GM19035 (cell line): ENCODE measurements at regions not wholly inside any gene's neighbourhood (a gene's known extent, or its start where the extent isn't known, plus 50 kb on each side); places are given as distances from the start of the nearest gene placed in this dataset.
A peak's percentile ranks its signal among the peaks of the same experiment; 100 is the strongest.
"Not testable (repeated sequence)": the region's sequence is repeated elsewhere in the genome, so short reads cannot be mapped to it uniquely, and the experiment has no call there.

ENCODE experiments used
- ATAC-seq: cut with Tn5 transposase; IDR thresholded peaks from one replicate; pipeline ENCODE4 v1.9.1; 2021; ENCODE audit not compliant: unreplicated experiment

DNA sequence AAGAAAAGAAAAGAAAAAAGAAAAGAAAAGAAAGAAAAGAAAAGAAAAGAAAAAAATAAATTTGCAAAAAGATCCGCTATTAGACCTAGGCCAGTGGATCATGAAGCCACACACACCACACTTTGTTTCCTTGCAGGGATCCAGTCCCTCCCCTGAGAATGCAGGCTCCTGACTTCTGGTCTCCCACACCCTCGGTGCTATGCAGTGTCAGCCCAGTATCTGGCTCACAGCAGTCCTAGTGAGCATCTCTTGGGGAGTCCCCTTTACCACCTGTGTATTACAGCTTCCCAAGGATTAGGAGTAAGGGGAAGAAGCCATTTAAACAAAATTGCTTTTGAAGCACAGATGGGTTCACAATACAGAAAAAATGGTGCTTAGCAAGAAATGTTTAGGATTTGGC is 174.1 kb upstream of the IRF2BP2 start:
- ATAC-seq: not testable (repeated sequence)

DNA sequence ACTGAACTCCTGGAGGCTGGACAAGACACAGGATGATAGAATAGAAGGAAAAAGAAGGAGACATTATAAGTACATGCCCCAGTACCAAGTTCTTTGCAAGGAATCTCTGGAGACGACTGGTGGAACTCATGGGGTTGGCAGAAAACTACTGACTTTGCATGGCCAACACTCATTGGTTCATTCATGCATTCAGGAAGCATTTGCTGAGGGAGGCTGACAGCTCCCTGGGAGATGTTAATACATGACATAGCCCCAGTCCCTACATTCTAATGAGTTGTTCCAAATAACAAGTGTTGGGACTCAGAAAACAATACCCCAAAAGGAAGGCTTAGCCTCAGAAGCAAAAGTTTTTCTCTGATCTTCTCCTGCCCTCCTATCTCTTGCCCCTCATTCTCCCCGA is 172.8 kb upstream of the IRF2BP2 start:
- ATAC-seq: no peak

DNA sequence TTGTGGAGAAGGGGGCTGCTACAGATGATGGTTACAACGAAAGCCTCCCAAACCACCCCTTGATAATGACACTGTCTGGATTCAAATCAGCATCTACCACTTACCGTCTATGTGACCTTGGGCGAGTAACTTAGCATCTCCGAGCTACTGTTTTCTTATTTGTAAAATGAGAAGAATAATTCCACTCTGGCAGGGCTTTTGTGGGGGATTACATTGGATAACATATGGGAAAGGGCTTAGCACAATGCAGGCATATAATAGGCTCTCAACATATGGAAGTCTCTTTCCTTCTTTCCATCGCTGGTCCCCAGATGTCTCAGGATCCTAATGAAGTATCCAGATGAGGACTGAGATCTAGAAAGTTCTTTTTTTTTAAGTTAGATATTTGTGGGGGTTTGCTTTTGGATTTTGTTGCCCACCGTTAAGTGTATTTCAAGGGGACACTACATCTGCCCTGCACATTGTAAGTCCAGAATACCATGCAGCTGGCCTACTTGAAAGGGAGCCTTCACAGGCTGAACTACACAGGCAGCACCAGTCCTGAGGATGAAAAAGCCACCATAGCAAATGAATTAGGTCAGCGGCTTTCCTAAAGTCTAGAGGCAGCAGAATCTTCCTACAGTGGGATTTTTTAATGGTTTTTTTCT is 172.2 kb upstream of the IRF2BP2 start:
- ATAC-seq: no peak

DNA sequence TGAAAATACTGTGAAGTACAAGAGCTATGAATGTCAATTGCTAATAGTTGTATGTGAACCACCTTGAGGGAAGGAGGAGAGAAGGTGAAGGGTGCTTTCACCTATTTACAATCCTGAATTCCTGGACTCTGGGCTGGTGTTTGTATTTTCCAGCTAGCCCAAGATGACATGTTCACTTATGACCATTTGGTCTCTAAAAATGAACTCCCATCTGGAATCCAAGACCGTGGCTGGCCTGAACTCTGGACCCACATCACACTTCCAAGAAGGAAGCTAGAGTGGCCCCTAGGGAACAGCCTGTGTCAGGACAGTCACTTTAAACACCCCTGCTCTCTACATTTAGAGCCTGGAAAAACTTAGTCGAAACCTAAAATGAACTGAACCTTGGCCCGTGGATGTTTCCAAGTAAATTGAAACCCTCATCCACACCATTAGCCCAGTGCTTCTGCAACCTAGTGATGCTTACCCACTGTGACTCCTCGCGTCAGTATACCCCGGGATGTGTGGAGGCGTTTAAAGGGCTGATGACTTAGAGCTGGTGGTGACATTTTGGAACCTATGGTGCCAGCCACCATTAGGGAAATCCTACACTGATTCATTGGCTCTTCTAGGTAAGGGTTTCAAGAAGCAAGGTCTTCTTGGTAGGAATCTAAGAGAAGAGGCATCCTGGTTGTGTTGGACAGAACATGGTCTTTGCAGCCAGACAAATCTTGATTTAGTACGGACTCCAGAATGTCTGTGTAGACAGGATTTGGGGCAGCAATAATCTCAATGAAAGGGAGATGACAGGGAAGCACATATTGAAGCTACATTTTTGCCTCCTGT is 171.5 kb upstream of the IRF2BP2 start:
- no peak for ATAC-seq

DNA sequence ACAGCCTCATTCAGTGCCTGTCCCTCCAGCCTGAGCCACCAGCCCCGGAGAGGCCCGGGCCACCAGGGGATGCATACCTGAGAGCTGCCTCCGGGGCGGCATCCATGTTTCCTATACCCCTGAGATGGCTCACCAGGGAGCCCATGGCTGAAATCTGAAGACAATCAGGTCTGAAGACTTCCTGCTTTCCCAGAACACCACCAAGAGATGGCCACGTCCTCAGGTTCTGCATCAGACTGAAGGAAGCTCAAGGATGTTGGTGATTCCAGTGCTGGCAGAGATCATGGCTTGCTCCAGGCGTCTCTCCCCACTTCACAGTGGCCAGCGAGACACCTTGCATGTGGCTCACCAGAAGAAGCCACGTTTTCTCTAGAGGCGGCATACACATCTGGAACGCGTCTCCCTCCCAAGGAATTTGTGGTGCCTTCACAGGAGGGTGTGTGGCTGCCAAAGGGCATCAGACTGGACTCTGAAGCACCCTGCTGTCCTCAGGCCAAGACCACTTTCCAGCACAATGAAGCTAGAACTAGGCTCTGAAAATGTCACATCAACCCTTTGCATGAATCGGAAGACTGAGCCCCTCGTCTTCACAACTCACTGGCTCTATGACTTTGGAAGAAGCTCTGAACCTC is 170.7 kb upstream of the IRF2BP2 start:
- ATAC-seq: no peak

DNA sequence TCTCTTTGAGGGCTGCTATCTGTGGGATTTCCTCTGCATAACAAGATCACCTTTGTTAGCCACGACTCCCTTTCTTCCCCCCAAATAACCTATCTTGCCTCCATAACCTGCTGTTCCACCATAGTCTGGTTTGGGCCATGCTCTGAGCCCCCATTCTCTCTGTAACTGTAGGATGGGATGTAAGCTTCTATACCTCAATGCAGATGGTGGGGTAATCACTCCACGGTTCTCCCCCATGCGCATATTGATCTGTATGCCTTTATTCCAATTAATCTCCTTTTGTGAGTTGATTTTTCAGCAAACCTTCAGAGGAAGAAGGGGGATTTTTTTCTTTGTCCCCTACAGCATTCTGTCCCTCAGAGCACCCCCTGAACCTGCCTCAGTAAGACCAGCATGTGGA is 170.1 kb upstream of the IRF2BP2 start:
- no peak for ATAC-seq

DNA sequence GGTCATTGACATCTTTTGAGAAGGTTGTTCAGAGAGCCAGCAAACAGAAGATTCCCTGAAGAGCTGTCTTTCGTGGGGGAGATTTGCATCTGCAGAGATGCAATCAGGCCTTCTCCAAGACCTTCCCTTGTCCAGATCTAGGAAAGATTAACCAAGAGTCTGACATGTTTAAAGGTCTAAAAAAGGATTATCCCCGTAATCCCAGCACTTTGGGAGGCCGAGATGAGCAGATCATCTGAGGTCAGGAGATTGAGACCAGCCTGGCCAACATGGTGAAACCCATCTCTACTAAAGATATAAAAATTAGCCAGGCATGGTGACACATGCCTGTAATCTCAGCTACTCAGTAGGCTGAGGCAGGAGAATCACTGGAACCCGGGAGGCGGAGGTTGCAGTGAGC is 169.6 kb upstream of the IRF2BP2 start:
- not testable (repeated sequence) for ATAC-seq

DNA sequence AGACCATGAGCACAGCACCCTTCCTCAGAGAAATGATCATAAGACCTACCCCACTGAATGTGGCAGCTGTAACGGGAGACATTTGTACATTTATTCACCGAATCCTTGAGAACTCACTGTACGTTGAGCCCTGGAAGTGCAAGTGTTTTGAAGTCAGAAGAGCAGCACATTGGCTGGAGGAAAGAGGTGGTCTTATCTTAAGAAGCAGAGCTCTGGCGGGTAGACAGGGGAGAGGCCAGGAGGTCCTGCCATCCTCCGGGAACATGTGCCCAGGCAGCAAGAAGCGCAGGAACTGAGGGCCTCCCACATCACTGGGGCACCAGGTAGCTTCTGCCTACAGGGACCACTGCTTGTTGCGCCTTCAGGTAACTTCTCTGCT is 169.2 kb upstream of the IRF2BP2 start:
- ATAC-seq: no peak

DNA sequence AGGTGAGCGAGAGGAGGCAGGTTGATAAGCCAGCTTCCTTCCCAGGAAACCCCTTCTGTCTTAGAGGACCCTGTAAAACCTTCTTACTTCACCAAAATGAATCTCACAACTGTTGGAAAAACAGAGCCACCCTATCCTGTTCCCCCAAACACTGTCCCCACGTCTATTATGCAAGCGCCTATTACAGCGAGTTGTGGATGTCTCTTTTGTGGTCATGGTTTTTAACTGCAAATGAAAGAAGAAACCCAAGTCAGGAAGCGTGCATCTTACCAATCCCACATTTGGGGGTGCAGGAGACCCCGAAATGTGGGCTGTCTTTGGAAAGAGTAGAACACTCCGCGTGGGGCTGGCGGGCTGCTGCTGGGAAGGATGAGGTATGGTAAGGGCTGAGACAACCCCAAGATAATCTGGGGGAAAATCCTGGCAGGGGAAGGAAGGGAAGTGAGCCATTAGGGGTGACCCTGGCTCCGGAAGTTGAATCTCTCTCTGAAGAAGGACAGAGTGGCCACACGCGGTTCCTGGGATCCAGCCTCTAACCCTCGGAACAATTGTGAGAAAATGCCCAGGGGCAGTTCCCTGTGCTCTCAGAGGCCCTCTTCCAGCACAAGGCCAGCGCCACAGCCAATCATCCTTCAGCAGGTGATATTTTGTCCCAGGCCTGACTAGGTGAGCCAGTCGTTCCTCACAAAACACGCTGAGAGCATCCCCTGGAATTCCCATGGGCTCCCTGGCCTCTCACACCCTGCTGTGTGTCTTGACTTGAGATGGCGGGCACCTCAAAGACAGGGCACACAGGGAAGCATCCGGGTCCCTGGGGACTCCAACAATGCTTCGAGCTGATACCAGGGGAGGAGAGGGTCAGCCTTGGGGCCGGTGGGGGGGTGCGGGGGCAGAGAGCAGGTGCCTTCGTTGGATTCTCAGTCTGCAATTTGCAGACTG is 168.5 kb upstream of the IRF2BP2 start:
- no peak for ATAC-seq

DNA sequence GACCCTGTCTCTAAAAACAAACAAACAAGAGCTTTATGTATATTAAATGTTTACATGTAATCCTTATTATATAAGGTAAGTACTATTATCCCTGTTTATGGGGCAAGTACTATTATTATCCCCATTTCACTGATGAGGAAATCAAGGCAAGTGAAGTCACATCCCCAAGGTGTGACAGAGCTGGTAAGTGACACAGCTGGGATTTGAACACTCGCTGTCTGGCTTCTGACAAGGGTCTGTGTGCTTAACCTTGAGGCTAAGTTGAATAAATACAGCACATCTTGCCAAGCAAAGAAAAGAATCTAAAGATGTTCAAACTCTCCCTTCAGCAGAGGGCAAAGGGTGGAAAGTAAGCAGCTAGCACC is 167.9 kb upstream of the IRF2BP2 start:
- no peak for ATAC-seq

DNA sequence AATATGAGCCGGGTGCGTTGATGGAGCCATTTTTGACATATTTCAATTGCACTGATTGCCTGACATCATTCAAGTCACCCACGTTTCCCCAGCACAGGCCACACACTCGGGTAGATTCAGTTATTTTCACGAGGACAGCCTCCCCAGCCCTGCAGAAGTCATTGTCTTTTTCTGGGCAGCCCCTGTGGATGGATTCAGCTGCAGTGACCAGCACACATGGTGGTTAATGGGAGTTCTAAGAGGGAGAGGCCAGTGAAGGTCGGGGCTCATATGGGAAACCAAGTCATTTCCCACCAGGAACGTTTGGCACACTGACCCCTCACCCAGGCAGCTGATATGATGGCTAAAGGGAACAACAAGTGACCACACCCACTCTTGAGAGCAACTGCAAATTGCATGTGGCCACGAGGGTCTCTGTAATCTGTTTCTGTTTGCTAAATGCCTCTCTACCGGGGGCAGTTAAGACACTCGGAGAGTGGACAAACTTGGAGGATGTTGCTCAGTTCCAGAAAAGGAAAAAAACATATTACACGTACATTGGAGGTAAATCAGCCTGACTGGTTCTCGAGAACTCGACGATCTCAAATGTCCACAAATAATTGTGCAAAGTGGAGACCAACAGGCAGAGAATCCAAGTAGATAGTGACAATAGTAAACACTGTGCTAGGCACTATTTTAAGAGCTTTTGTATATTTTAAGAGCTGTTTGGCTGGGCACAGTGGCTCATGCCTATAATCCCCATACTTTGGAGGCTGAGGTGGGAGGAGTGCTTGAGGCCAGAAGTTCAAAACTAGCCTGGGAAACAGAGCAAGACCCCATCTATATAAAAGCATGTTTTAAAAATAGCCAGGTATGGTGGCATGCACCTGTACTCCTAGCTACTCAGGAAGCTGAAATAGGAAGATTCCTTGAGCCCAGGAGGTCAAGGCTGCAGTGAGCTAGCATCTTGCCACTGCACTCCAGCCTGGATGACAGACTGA is 167.2 kb upstream of the IRF2BP2 start:
- ATAC-seq: no peak

DNA sequence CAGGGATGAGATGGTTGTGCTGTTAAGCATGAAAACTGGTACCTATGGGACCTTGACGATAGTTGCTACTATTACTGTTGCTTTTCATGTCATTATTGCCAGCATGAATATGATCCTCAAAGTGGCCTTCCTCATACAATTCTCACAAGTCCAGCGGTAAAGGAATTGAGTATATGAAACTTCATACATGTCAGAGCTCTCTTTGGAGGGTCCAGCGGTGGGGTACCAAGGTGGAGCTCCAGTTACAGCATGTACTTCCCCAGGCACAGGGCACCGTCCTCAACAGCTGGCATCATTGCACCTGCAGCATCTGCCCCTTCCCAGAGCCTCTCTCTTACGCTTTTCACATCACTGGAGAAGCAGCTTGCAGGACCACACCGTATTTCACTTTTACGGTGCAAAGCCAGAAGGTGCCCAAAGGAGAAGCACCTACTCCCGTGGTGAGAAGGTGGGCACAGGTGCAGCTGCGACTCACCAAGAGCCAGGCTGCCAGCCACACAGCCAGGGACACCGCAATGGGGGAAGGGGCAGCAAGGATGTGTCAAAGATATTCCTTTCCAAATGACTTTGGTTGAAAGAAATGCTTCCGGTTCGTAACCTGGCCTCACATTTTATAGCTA is 166.4 kb upstream of the IRF2BP2 start:
- no peak for ATAC-seq

DNA sequence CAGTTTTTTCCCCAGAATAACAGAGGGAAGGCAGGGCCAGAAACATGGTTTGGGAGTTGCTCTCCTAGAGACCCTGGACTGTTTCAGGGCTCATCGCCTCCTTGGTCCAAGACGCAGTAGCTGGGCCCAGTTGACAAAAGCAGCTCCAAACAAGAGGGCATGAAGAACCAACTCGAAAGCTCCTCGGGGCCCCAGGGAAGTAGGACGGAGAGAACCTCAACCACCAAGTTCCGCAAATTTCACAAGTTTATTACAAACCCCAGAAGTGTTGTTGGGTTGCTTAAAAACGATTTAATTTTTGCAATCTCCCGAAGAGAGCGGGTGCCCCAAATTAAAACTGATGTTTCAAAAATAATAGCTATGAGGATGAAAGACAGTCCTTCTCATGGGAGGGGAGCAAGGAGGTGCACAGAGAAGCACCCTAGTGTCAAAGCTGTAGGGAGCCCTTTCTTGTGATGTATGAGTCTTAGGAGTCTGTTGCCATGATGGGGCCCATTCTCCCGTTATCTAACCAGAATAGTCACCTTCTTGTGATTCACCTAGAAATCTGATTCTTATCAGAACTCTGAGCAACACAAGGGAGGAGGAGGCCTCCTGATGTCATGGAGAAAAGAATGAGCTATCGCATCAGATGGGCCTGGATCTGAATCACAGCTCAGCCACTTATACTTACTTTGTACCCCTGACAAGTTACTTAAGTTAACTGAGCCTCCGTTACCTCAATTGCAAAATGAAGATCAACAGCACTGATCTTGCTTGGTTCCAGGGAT is 165.7 kb upstream of the IRF2BP2 start:
- no peak for ATAC-seq

DNA sequence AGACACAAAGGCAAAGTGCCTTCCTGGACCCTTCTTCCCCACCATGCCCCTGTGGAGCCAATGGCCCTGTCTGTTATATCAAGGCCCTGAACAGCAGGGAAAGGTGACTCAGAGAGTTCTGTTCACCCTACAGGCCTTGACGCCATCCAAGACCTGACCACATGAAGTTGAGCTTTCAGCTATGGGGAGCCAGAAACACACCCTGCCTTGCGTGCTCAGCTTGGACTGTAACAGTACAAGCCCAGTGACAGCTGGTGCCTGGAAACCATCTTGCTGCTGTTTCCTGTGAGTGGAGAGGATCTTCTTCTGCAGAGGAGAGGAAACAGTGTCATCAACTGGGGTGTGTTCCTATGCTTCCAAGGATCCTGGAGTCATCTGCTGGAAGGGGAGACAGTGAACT is 165.0 kb upstream of the IRF2BP2 start:
- no peak for ATAC-seq

DNA sequence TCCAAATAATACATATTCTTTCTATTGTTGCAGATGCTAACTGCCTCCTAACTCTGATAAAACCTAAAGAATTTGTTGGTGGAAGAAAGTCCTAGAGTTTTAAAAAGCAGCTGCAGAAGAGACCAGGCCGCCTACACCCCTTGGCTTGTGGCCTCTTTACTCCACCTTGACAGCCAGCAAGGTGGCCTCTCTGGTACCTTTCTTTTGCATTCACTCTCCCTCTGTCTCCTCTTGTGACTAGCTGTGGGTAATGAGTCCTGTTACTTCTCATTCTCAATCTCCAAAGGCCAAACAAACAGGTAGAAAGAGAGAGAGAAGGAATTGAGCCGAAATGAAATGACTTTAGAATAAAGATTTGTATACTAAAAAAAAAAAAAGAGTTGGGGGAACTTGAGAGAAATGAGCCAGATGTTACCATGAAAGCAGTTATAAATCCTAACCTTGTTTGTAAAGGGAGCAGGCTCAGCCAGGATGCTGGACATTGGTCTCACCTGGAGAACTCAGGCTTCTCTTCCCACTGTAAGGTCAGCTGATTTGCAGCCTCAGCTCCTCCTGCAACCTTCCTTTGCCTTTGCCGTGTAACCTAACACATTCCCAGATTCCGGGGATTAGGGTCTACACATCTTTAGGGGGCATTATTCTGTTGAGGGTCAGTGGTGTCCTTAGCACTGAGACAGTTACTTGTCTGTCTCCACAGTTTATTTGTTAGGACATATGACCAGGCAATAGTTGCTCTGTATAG is 164.1 kb upstream of the IRF2BP2 start:
- ATAC-seq: no peak

DNA sequence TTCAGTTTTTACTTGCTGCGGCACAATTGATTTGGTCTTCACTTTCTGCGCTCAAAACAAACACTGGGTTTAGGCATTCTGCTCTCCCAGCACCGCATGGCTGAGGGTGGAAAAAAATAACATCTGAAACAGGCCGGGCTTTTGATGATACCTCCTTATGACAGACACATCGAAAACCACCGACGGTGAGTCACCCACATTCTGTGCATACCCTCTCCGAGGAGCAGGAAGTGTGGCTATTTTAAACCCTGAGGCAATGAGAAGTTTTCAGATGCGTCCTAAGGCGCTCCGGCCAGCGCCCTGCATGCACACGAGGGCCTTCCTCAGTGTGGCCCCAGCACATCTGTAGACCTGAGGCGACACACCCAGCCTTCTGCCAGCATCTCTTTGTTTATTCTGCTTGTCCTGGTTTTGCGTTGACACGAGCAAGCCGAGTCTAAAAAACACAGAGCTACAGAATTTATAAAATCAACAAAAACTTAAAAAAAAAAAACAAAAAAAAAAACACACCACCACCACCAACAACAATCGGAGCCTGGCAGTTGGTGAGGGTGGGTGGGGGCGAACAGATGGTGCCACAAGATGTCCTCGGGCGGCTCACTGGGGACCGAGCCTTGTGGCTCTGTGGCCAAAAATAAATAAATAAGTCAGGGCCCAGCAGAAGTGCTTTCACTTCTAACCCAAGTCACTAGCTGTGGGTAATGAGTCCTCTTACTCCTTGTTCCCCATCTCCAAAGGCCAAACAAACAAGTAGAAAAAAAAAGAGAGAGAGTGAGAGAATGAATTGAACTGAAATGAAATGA is 162.6 kb upstream of the IRF2BP2 start:
- peak; percentile 92 for ATAC-seq

DNA sequence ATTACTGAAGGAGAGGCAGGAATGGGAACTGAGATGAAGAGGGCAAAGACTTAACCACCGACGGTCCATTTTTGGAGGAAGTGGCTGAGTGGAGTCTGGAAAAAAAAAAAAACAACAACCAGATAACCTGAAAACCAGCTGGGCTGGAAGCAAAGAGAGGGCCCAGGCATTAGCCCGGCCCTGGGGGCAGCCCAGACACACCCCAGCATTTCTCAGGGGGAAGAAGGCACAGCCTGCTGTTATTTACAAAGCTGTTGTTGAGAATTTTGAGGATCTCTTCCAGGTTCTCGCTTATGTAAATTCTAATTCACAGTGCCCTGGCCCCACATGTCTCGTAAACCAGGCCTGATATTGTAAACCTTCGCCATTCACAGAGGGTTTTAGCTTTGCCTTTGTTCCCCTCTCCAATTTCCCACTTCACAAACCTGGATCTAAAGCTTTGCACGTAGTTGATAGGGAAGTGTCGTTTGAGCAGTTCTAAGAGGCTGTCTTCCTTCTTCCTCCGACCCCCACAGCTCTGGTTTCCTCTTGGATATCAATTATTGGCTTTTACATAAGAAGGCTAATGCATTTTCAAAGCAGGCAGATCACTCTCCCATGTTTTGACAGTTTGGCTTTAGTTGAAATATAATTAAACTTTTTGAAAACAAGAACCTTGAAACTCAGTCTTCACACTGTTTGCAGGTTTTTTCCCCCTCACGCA is 161.8 kb upstream of the IRF2BP2 start:
- no peak for ATAC-seq
